ENCODE measurements at regions not wholly inside any gene's neighbourhood (a gene's known extent, or its start where the extent isn't known, plus 50 kb on each side); places are given as distances from the start of the nearest gene placed in this dataset.
"Not testable (repeated sequence)": the region's sequence is repeated elsewhere in the genome, so short reads cannot be mapped to it uniquely, and the experiment has no call there.

DNA sequence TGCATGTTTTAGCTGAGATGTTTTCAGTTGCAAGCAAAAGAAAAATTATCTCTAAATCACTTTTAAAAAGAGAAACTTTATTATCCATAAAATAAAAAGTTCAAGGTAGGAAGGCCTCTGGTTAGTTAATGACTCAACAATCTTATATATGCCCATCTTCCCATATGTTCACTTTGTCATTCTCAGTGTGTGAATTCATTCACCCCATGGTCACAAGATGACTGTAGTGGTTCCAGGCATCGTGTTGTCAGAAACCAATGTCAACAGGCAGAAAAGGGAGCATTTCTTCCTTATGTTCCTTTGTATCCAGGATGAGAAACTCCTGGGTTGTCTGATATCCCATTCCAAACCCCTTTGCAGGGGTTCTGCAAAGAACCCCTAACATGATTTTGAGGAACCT is 119.9 kb upstream of the RAP2B start:
- Mint-ChIP-seq H3K27me3 (ENCODE audit: low read depth) (peaks cover 4% of the 10 kb centered on the region), H3K27ac (no peak overlapping the region), H3K4me3 (ENCODE audit: low read depth) (no peak overlapping the region), H3K36me3 (ENCODE audit: low read depth) (no peaks in the 10 kb centered on the region), H3K9me3 (no peaks in the 10 kb centered on the region), H3K4me1 (ENCODE audit: low read depth) (peaks cover 9% of the 10 kb centered on the region)
- DNase-seq (ENCODE audit: low spot score): no peak
- intact Hi-C loops (cut with micrococcal nuclease): loop anchor here (2.0 to 5.0 kb wide), 4 partner anchors 123 to 585 kb away; no protein-coding TSS in a partner anchor

DNA sequence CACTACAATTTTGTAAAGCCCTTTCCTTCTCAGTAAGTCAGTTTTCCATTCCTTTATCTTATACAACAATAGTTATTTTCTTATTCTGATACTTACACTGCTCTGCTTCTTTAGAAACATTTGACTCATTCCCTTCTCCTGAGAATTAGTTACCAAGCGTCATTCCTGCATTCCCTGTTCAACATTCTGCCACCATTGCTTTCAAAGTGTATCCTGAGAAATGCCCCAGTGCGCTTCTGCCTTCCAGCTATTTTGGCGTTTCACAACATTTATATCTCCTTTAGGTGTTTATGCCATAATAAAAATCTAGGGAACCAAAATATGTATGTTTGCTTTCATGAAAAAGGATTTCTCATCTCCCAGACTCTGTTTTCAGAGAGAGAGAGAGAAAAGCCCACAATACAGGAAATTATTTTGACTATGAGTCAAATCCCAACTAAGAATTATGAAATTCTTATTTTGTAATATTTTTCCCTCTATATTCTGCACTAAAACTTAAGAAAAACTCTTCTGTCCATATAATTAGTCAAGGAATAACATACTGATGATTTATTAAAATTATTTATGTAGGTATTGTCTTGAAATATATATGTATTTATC is 118.2 kb upstream of the RAP2B start:
- peaks cover 4% of the 10 kb centered on the region for H3K27me3 Mint-ChIP-seq (ENCODE audit: low read depth)
- intact Hi-C loops (cut with micrococcal nuclease): loop anchor here (1.0 to 5.0 kb wide), 5 partner anchors 121 to 725 kb away; no protein-coding TSS in a partner anchor
- peaks cover 5% of the 10 kb centered on the region for H3K4me1 Mint-ChIP-seq (ENCODE audit: low read depth)
- H3K4me3 Mint-ChIP-seq (ENCODE audit: low read depth): no peak overlapping the region
- no peak for DNase-seq (ENCODE audit: low spot score)
- H3K9me3 Mint-ChIP-seq: no peaks in the 10 kb centered on the region
- H3K36me3 Mint-ChIP-seq (ENCODE audit: low read depth): no peaks in the 10 kb centered on the region
- no peak overlapping the region for H3K27ac Mint-ChIP-seq

DNA sequence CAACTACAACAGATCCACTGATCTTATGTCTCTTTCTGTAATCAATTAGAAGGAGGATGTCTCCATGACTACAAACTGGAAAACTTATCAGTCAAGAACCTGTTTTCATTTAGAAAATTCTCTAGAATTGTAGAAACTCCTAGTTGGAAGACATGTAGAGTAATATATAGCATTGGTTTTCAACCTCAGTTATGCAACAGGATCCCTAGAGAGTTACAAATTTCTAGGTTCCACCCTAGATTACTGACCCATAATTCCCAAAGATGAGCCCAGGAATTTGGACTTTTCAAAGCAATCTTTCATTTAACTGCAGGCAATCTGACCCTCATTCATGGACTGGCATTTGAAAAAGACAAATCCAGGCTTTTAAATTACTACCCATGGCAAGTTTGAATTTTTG is 116.9 kb upstream of the RAP2B start:
- intact Hi-C loops (cut with micrococcal nuclease): no loop called here
- DNase-seq (ENCODE audit: low spot score): no peak
- no peaks in the 10 kb centered on the region for H3K9me3 Mint-ChIP-seq
- H3K27me3 Mint-ChIP-seq (ENCODE audit: low read depth): peaks cover 4% of the 10 kb centered on the region
- no peak overlapping the region for H3K4me3 Mint-ChIP-seq (ENCODE audit: low read depth)
- H3K4me1 Mint-ChIP-seq (ENCODE audit: low read depth): peaks cover 5% of the 10 kb centered on the region
- no peaks in the 10 kb centered on the region for H3K36me3 Mint-ChIP-seq (ENCODE audit: low read depth)
- H3K27ac Mint-ChIP-seq: no peak overlapping the region

DNA sequence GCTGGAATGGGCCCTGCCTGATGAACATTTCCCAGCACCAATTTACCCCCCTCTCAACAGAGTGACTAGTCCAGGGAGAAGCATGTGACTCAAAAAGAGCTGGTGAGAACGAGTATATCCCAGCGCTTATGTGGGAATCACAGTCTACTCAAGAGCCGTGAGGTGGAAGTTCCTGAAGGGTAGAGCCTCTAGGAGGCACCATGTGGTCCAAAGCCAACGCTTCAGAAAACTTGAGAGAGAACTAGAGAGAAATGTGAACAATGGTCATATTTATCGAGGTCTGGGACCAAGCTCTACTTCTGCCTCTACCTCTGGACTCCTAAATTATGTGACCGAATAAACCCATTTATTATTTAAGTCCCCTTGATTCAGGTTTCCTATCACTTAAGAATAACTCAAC is 111.0 kb upstream of the RAP2B start:
- Mint-ChIP-seq H3K27me3 (ENCODE audit: low read depth) (peaks cover 3% of the 10 kb centered on the region), H3K36me3 (ENCODE audit: low read depth) (no peaks in the 10 kb centered on the region)
- intact Hi-C loops (cut with micrococcal nuclease): no loop called here

DNA sequence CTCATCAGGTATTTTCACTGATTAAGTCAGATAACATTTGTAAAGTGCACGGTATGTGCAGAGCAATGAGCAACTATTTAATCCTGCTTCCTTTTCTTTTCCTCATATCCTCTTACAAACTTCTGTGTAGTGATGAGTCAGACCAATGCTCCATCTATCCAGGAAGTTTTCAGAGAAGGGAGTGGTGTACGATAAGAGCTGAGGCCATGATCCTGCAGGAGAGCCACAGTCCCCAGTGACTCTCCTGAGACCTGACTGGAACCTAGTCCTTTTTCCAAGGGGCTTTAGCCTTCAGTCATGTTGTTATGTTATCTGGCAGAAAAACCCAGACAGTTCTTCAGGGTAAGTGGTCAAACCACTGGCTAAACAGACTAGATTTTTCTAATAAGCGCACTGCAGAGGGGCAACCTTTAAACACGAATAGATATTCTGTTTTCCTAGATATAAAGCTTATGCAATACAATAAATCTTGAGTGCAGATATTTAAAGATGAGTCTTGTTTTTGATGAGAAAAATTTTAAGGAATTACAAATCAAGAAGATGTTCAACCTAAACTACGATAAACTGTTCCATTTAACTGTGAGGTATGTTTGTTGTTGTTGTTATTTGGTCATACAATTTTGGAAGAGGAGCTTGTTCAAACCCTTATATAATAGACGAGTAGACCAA is 110.5 kb upstream of the RAP2B start:
- no peak for DNase-seq (ENCODE audit: low spot score)
- H3K4me1 Mint-ChIP-seq (ENCODE audit: low read depth): no peaks in the 10 kb centered on the region
- no peaks in the 10 kb centered on the region for H3K9me3 Mint-ChIP-seq
- H3K4me3 Mint-ChIP-seq (ENCODE audit: low read depth): no peak overlapping the region
- no peak overlapping the region for H3K27ac Mint-ChIP-seq
- H3K27me3 Mint-ChIP-seq (ENCODE audit: low read depth): peaks cover 3% of the 10 kb centered on the region
- H3K36me3 Mint-ChIP-seq (ENCODE audit: low read depth): no peaks in the 10 kb centered on the region
- intact Hi-C loops (cut with micrococcal nuclease): no loop called here

More for the DNA sequence above, 111.0 kb upstream of the RAP2B start:
- H3K4me3 Mint-ChIP-seq (ENCODE audit: low read depth): no peak overlapping the region
- no peaks in the 10 kb centered on the region for H3K9me3 Mint-ChIP-seq
- H3K4me1 Mint-ChIP-seq (ENCODE audit: low read depth): no peaks in the 10 kb centered on the region
- no peak overlapping the region for H3K27ac Mint-ChIP-seq
- no peak for DNase-seq (ENCODE audit: low spot score)

DNA sequence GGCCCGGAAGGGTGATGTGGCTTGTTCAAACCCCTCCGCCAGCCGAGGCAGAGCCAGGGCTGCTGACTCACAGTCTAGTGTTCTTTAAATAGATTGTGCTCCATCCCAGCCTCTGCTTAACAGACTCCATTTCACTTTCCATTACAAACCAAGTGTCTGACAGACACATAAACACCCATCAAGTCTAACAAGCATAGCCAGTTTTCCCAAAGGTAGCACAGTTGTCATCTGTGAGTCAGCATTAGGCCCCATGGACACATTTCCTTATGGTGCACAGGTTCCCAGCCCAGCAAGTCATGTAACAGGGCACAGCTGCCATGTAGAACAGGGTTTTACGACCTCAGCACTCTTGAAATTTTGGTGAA is 109.9 kb upstream of the RAP2B start:
- no peak for DNase-seq (ENCODE audit: low spot score)
- H3K27me3 Mint-ChIP-seq (ENCODE audit: low read depth): peaks cover 3% of the 10 kb centered on the region
- intact Hi-C loops (cut with micrococcal nuclease): no loop called here
- H3K36me3 Mint-ChIP-seq (ENCODE audit: low read depth): no peaks in the 10 kb centered on the region
- no peaks in the 10 kb centered on the region for H3K9me3 Mint-ChIP-seq
- H3K4me1 Mint-ChIP-seq (ENCODE audit: low read depth): no peaks in the 10 kb centered on the region
- H3K4me3 Mint-ChIP-seq (ENCODE audit: low read depth): no peak overlapping the region
- H3K27ac Mint-ChIP-seq: no peak overlapping the region

DNA sequence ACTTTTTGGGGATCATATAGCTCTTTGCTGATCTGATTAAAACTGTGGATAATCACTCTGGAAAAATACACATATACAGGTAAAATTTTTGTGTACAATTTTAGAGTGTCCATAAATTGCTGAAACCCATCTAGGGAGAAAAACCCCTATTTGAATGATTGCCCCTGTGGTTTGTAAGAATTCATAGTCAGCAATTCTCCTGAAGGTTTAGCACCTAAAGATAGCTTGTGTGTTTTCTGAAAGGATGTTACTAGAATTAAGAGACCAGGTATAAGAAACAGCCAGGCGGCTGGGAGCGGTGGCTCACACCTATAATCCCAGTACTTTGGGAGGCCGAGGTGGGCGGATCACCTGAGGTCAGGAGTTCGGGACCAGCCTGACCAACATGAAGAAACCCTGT is 106.8 kb upstream of the RAP2B start:
- Mint-ChIP-seq H3K36me3 (ENCODE audit: low read depth) (no peaks in the 10 kb centered on the region), H3K27ac (no peak overlapping the region), H3K27me3 (ENCODE audit: low read depth) (peaks cover 3% of the 10 kb centered on the region), H3K9me3 (no peaks in the 10 kb centered on the region), H3K4me3 (ENCODE audit: low read depth) (no peak overlapping the region), H3K4me1 (ENCODE audit: low read depth) (no peaks in the 10 kb centered on the region)
- no peak for DNase-seq (ENCODE audit: low spot score)
- intact Hi-C loops (cut with micrococcal nuclease): no loop called here

DNA sequence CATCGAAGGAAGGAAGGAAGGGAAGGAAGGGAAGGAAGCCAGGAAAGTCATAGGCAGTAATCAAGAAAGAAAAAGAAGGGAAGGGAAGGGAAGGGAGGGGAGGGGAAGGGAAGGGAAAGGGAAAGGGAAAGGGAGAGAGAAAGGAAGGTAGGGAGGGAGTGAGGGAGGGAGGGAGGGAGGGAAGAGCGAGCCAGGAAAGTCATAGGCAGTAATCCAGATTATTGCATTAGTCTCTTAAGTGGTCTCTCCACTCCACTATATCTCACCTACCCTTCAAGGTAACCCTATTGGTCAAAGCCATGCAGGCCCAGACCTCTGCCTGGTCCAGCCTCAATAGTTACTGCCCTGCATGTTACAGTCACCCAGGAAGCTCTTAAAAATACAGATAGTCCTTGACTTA is 106.2 kb upstream of the RAP2B start:
- peaks cover 3% of the 10 kb centered on the region for H3K27me3 Mint-ChIP-seq (ENCODE audit: low read depth)
- no peak for DNase-seq (ENCODE audit: low spot score)
- H3K27ac Mint-ChIP-seq: no peak overlapping the region
- H3K4me1 Mint-ChIP-seq (ENCODE audit: low read depth): no peaks in the 10 kb centered on the region
- no peaks in the 10 kb centered on the region for H3K36me3 Mint-ChIP-seq (ENCODE audit: low read depth)
- H3K9me3 Mint-ChIP-seq: no peaks in the 10 kb centered on the region
- no peak overlapping the region for H3K4me3 Mint-ChIP-seq (ENCODE audit: low read depth)
- intact Hi-C loops (cut with micrococcal nuclease): no loop called here

DNA sequence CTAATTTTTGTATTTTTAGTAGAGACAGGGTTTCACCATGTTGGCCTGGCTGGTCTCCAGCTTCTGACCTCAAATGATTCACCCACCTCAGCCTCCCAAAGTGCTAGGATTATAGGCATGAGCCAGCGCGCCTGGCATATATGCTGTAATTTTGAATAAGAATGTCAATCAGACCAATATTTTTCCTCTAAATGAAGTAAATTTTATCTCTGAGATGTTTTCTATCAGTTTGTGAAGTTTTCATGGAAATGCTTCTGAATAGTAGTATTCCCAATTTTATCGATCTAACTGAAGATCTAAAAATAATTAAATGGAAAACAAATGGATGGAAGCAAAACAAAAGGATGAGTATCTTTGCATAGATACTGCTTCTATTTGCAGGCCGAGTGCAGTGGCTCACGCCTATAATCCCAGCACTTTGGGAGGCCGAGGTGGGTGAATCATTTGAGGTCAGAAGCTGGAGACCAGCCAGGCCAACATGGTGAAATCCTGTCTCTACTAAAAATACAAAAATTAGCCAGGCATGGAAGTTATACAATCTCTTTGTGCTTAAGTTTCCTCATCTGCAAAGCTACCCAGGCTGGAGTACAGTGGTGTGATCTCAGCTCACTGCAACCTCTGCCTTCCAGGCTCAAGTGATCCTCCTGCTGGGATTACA is 103.9 kb upstream of the RAP2B start:
- intact Hi-C loops (cut with micrococcal nuclease); DNase-seq (ENCODE audit: low spot score); H3K9me3 Mint-ChIP-seq; H3K4me3 Mint-ChIP-seq (ENCODE audit: low read depth); H3K36me3 Mint-ChIP-seq (ENCODE audit: low read depth); H3K27me3 Mint-ChIP-seq (ENCODE audit: low read depth); H3K4me1 Mint-ChIP-seq (ENCODE audit: low read depth); H3K27ac Mint-ChIP-seq: not testable (repeated sequence)

DNA sequence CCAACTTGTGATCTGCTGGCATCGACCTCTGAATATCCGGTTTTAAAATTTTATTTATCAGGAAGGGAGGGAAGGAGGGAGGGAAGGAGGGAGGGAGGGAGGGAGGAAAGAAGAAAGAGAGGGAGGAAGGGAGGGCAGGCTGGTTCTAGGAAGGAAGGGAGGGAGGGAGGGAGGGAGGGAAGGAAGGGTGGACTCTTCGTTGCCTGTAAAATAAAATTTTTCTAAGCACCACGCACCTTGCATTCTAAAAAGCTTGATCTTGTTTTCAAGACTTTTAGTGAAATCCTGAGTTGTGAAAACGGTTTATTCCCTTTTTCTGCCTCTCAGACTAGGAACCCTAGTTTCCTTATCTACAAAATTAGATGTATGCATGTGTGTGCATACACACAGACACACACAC is 101.7 kb upstream of the RAP2B start:
- H3K27me3 Mint-ChIP-seq (ENCODE audit: low read depth): no peaks in the 10 kb centered on the region
- no peak overlapping the region for H3K4me3 Mint-ChIP-seq (ENCODE audit: low read depth)
- no peak overlapping the region for H3K27ac Mint-ChIP-seq
- intact Hi-C loops (cut with micrococcal nuclease): no loop called here
- no peaks in the 10 kb centered on the region for H3K36me3 Mint-ChIP-seq (ENCODE audit: low read depth)
- no peak for DNase-seq (ENCODE audit: low spot score)
- no peaks in the 10 kb centered on the region for H3K4me1 Mint-ChIP-seq (ENCODE audit: low read depth)
- H3K9me3 Mint-ChIP-seq: no peaks in the 10 kb centered on the region

DNA sequence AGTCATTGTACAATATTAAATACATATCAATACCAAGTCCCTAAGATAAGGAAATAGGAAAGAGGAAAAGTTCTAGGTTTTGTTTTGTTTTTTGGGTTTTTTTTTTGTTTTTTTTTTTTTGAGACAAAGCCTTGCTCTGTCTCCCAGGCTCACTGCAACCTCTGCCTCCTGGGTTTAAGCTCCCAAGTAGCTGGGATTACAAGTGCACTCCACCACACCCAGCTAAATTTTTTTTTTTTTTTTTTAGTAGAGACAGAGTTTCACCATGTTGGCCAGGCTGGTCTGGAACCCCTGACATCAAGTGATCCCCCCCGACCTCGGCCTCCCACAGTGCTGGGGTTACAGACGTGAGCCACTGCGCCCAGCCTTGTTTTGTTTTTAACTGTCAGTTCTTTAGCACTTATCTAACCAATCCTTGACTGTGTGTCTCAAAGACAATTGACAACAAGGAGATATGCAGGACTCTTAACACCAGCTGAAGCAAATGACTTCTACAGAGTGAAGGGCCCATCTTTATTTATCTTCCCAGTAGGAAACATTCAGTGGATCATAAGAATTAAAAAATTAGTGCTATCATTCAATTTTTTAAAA is 100.0 kb upstream of the RAP2B start:
- DNase-seq (ENCODE audit: low spot score): no peak
- no peaks in the 10 kb centered on the region for H3K27me3 Mint-ChIP-seq (ENCODE audit: low read depth)
- no peak overlapping the region for H3K27ac Mint-ChIP-seq
- no peaks in the 10 kb centered on the region for H3K36me3 Mint-ChIP-seq (ENCODE audit: low read depth)
- no peaks in the 10 kb centered on the region for H3K4me1 Mint-ChIP-seq (ENCODE audit: low read depth)
- intact Hi-C loops (cut with micrococcal nuclease): no loop called here
- H3K4me3 Mint-ChIP-seq (ENCODE audit: low read depth): no peak overlapping the region
- H3K9me3 Mint-ChIP-seq: no peaks in the 10 kb centered on the region

DNA sequence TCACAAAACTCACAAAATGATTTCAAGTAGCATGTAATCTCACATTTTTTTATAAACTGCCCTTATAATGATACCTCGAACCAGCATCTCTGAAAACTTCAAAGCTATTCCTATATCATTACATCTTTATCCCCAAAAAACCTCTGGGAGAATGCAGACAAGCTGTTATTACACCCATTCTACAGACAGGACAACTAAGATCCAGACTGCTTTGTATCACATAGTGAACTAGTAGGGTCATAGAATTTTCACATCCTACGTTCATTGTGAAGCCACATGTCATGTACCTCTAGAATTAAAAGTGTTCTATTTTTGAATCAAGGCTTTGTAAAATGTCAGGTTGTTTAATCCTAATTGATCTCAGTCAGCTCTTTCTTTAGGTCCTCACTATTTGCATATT is 98.7 kb upstream of the RAP2B start:
- H3K9me3 Mint-ChIP-seq: no peaks in the 10 kb centered on the region
- intact Hi-C loops (cut with micrococcal nuclease): no loop called here
- H3K36me3 Mint-ChIP-seq (ENCODE audit: low read depth): no peaks in the 10 kb centered on the region
- no peak overlapping the region for H3K27ac Mint-ChIP-seq
- no peaks in the 10 kb centered on the region for H3K4me1 Mint-ChIP-seq (ENCODE audit: low read depth)
- no peaks in the 10 kb centered on the region for H3K27me3 Mint-ChIP-seq (ENCODE audit: low read depth)
- H3K4me3 Mint-ChIP-seq (ENCODE audit: low read depth): no peak overlapping the region
- no peak for DNase-seq (ENCODE audit: low spot score)

DNA sequence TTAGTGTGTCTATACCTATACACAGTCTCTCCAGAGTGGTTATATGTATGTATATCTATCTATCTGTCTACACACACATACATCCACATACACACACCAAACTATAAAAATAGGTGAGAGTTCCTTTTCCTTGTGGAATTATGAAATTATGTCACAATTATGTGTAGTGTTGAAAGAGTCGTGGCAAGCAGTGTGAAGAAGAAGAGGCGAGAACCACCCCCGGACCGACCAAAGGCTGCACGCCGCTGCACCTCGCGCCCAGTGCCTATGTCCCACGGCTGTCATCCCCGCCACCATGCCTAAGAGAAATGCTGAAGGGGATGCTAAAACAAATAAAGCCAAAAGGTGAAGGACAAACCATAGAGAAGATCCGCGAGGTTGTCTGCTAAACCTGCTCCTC is 95.0 kb upstream of the RAP2B start:
- Mint-ChIP-seq H3K27ac (no peak overlapping the region), H3K9me3 (no peaks in the 10 kb centered on the region), H3K4me3 (ENCODE audit: low read depth) (no peak overlapping the region), H3K27me3 (ENCODE audit: low read depth) (no peaks in the 10 kb centered on the region), H3K4me1 (ENCODE audit: low read depth) (no peaks in the 10 kb centered on the region), H3K36me3 (ENCODE audit: low read depth) (no peaks in the 10 kb centered on the region)
- intact Hi-C loops (cut with micrococcal nuclease): no loop called here
- DNase-seq (ENCODE audit: low spot score): no peak
